Esophagus squamous epithelium (tissue), 4 donors: ENCODE measurements at regions not wholly inside any gene's neighbourhood (a gene's known extent, or its start where the extent isn't known, plus 50 kb on each side); places are given as distances from the start of the nearest gene placed in this dataset.

ENCODE experiments used
- POLR2A ChIP-seq, 4 donors: fragments of 450-650 bp; IDR thresholded peaks; one replicate each; pipeline ENCODE4 v1.6.1; 2017; ENCODE audit warnings: antibody characterized with exemption in 4 of 4, mild to moderate bottlenecking in 4 of 4, moderate library complexity in 3 of 4
- TF ChIP-seq, protein P1 (sequence below), 6 experiments: fragments of 450-650 bp in 4 of 6; fragments of 200-600 bp in 2 of 6; sonication (generic) in 2 of 6; IDR thresholded peaks; one replicate each; pipeline ENCODE4 v1.5.1; 2016 to 2019; ENCODE audit warnings: antibody characterized with exemption in 6 of 6, mild to moderate bottlenecking in 4 of 6, moderate library complexity in 4 of 6

DNA sequence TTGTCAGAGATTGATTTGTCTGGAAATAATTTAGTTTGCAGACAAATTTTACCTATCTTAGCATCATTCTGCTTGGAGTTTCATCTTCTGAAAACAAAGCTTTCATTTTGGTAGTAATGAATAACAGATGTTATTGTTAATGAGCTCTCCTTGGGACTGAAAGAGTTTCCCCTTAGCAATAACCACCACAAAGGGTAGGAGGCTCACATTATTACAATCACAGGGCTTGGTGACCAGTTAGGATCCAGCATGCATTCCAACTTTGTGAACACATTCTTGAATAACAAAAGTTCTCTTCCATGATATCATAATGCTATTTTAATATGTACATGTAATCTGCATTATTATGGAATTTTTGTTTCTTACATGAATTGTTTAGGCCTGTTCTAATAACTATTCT, 148.8 kb upstream of the VWC2 start:
- TF ChIP-seq, protein P1, sequence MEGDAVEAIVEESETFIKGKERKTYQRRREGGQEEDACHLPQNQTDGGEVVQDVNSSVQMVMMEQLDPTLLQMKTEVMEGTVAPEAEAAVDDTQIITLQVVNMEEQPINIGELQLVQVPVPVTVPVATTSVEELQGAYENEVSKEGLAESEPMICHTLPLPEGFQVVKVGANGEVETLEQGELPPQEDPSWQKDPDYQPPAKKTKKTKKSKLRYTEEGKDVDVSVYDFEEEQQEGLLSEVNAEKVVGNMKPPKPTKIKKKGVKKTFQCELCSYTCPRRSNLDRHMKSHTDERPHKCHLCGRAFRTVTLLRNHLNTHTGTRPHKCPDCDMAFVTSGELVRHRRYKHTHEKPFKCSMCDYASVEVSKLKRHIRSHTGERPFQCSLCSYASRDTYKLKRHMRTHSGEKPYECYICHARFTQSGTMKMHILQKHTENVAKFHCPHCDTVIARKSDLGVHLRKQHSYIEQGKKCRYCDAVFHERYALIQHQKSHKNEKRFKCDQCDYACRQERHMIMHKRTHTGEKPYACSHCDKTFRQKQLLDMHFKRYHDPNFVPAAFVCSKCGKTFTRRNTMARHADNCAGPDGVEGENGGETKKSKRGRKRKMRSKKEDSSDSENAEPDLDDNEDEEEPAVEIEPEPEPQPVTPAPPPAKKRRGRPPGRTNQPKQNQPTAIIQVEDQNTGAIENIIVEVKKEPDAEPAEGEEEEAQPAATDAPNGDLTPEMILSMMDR (IDR thresholded peaks at IDR 0.05): no peak
- TF ChIP-seq POLR2A (IDR thresholded peaks at IDR 0.05): no peak
